HT-29 (cell line): ENCODE measurements at regions not wholly inside any gene's neighbourhood (a gene's known extent, or its start where the extent isn't known, plus 50 kb on each side); places are given as distances from the start of the nearest gene placed in this dataset.

ENCODE experiments used
- DNase-seq: peaks from one replicate; pipeline ENCODE4 v3.0.0-alpha.2; 2015; ENCODE audit warnings: low spot score

- no peak for DNase-seq
These were observed 344.9 kb downstream of the PTPRU start for GRCh38 chr1:29581256-29581655.

GRCh38 chr1:29579821-29580425 is 343.6 kb downstream of the PTPRU start:
- no peak for DNase-seq

GRCh38 chr1:29577512-29577911 is 341.2 kb downstream of the PTPRU start:
- no peak for DNase-seq

- no peak for DNase-seq
These were observed 340.2 kb downstream of the PTPRU start for GRCh38 chr1:29576510-29576909.

- DNase-seq: no peak
These were observed 339.5 kb downstream of the PTPRU start for GRCh38 chr1:29575826-29576225.

GRCh38 chr1:29575277-29575676 is 339.0 kb downstream of the PTPRU start:
- DNase-seq: no peak

GRCh38 chr1:29574871-29575270 is 338.5 kb downstream of the PTPRU start:
- DNase-seq: no peak

- DNase-seq: peak; percentile 90
These were observed 333.8 kb downstream of the PTPRU start for GRCh38 chr1:29569971-29570634.

GRCh38 chr1:29567257-29567656 is 330.9 kb downstream of the PTPRU start:
- no peak for DNase-seq

- no peak for DNase-seq
These were observed 329.2 kb downstream of the PTPRU start for GRCh38 chr1:29565490-29565889.

- no peak for DNase-seq
These were observed 327.2 kb downstream of the PTPRU start for GRCh38 chr1:29563571-29563970.

GRCh38 chr1:29563092-29563491 is 326.8 kb downstream of the PTPRU start:
- DNase-seq: no peak

- no peak for DNase-seq
These were observed 322.7 kb downstream of the PTPRU start for GRCh38 chr1:29559056-29559455.

GRCh38 chr1:29557701-29558600 is 321.6 kb downstream of the PTPRU start:
- DNase-seq: no peak

GRCh38 chr1:29557066-29557465 is 320.7 kb downstream of the PTPRU start:
- no peak for DNase-seq

- no peak for DNase-seq
These were observed 320.3 kb downstream of the PTPRU start for GRCh38 chr1:29556657-29557056.

- no peak for DNase-seq
These were observed 318.8 kb downstream of the PTPRU start for GRCh38 chr1:29555043-29555620.

GRCh38 chr1:29554208-29554778 is 318.0 kb downstream of the PTPRU start:
- no peak for DNase-seq

- DNase-seq: peak; percentile 26
These were observed 315.0 kb downstream of the PTPRU start for GRCh38 chr1:29551123-29551936.

GRCh38 chr1:29550119-29550841 is 314.0 kb downstream of the PTPRU start:
- peak; percentile 94 for DNase-seq
